SH-SY5Y (cell line): ENCODE measurements at regions not wholly inside any gene's neighbourhood (a gene's known extent, or its start where the extent isn't known, plus 50 kb on each side); places are given as distances from the start of the nearest gene placed in this dataset.

Experiments
- GATA2 ChIP-seq: IDR thresholded peaks from 2 replicates; pipeline ENCODE4 v1.6.1; 2011; ENCODE audit warnings: mild to moderate bottlenecking, low read depth, low read length
- GATA3 ChIP-seq: IDR thresholded peaks from 2 replicates; pipeline ENCODE4 v1.6.1; 2011; ENCODE audit warnings: low read depth, mild to moderate bottlenecking, low read length, moderate library complexity

DNA sequence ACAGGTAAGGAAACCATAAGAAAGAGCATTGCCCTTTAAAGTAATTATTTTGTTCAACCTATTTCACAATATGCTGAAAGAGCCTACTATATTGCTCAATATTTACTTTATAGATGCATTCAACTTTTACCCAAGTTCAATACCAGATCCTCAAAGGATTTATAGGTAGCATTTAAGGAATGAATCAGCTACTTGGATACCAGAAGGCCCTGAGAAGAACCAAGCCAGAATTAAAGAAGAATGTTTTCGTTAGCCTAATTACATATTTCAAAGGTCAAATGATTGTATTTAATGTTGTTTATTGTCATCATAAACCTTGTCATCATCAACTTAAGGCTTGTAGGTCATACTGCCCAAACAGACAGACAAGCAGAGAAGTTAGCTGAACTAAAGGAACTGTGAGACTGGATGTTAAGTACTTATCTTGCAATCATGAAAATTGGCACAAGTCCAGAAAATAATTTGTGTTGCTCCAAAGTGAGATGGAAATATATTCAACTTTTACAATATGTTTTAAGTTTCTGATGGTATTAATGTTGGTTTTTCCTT is 636.7 kb downstream of the RFPL4B start:
- TF ChIP-seq GATA2 (no peak), GATA3 (no peak)
